ENCODE measurements at regions not wholly inside any gene's neighbourhood (a gene's known extent, or its start where the extent isn't known, plus 50 kb on each side); places are given as distances from the start of the nearest gene placed in this dataset.

DNA sequence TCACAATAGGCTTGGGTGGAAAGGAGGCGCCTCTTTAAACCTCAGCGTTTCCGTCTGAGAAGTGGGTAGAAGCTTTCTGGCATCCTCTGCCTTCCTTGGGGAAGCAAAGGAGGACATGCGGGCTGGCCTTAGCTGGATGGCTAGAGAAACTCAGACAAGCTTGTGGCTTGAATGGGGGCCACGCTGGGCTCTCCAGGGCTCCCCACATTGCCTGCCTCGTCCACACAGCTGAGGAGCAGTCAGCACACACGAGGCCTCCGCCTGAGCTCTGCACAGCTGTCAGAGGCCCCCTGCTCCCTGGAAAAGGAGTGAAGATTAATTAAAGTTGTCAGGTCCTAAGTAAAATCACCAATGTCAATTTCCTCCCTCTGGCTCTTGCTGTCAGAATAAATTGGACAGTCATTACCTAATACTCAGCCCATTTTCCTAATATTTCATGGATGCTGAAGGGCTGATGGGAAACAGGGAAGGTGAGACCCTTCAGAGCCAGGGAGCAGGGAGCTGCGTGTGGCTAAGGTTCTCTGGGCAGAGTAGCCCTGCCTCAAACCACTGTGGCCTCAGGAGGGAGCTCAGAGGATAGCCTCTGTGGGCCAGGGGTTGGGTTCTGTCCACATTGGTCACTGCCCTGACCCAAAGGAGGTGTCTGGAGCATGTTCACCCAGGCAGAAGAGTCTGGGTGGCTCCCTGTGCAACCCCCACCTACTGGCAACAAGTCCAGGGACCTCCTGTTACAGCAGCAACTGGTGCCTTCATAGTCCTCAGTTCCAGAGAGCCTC, 118.3 kb upstream of the CD82 start:
- TF ChIP-seq ZFX (IDR thresholded peaks at IDR 0.05) (no peak), CTCF (conservative IDR thresholded peaks at IDR 0.05) (no peak)
- no peak overlapping the region for H3K27ac ChIP-seq

GRCh38 chr11:44450295-44450932, 115.0 kb upstream of the CD82 start:
- H3K27ac ChIP-seq, result no peak overlapping the region
- TF ChIP-seq CTCF (conservative IDR thresholded peaks at IDR 0.05) (no peak), ZFX (IDR thresholded peaks at IDR 0.05) (no peak)

- TF ChIP-seq ZFX (IDR thresholded peaks at IDR 0.05) (no peak), CTCF (conservative IDR thresholded peaks at IDR 0.05) (no peak)
- no peak overlapping the region for H3K27ac ChIP-seq
These were observed 113.8 kb upstream of the CD82 start for GRCh38 chr11:44451706-44452105.

DNA sequence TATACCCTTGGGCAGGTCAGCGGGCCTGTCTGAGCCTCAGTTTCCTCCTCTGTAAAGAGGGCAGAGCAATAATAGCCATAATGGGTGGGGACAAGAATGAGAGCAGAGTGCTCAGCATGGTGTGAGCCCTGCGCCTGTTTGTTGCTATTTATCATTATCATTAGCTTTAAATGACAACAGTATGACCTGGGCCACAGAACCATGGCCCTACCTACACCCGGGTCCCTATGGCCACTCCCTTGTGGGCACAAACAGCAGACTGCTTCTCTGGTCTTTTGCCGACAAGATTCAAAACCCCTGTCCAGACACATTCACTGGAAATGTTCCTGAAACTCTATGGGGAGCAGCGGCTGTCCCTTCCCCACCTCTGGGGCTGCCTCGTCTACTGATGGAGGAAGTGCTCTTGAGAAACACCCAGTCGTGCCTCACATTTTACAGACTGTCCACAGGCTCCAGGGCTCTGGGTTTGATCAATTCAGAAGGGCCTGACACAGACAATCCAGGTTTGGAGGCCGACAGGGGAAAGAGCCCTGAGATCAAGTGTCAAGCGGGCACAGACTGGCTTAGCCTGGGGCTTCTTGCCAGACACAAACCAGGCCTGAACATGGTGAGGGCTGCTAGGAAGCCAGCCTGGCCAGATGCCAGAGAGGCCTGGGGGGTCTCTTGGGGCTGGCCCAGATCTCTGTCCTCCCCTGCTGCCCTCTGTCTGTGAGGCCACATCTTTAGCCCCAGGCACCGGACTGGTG, 112.5 kb upstream of the CD82 start:
- TF ChIP-seq ZFX (IDR thresholded peaks at IDR 0.05) (no peak), CTCF (conservative IDR thresholded peaks at IDR 0.05) (no peak)
- H3K27ac ChIP-seq, result no peak overlapping the region

GRCh38 chr11:44453871-44454270, 111.6 kb upstream of the CD82 start:
- TF ChIP-seq CTCF (conservative IDR thresholded peaks at IDR 0.05) (no peak), ZFX (IDR thresholded peaks at IDR 0.05) (no peak)

DNA sequence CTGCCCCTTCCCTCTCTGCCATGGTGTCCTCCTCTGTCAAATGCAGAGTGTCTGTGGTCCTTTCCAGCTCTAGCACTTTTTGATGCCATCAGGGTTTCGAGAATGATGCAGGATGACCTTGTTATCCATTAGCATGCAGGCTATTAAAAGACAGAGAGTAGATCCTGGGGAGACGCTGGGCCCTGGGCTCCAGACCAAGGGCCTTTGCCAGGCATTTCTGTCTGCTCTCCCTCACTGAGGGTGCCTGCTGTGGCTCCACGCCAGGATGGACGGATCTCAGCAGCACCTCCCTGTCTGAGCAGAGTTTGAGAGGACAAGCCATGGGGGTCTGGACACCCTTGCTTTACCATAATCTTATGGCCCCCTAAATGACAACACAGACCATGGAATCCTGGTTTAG, 110.8 kb upstream of the CD82 start:
- no peak for TF ChIP-seq CTCF (conservative IDR thresholded peaks at IDR 0.05)
- TF ChIP-seq ZFX (IDR thresholded peaks at IDR 0.05), result no peak
- no peak overlapping the region for H3K27ac ChIP-seq

More at GRCh38 chr11:44453871-44454270, 111.6 kb upstream of the CD82 start:
- no peak overlapping the region for H3K27ac ChIP-seq

Measured in C4-2B (cell line).